GM12865 (cell line): ENCODE measurements at regions not wholly inside any gene's neighbourhood (a gene's known extent, or its start where the extent isn't known, plus 50 kb on each side); places are given as distances from the start of the nearest gene placed in this dataset.

Experiments
- DNase-seq: peaks from one replicate; pipeline ENCODE4 v3.0.0; 2010; ENCODE audit warnings: low read depth
- H3K4me3 ChIP-seq: 2 replicates; pipeline ENCODE4 v1.5.1; 2011; ENCODE audit warnings: mild to moderate bottlenecking, low read depth, low read length, control low read depth
- TF ChIP-seq, protein P1 (sequence below): IDR thresholded peaks from 2 replicates; pipeline ENCODE4 v1.5.1; 2011; ENCODE audit warnings: low read length, control low read depth, low read depth, inconsistent platforms; ENCODE audit not compliant: insufficient read depth; ENCODE audit errors: missing control alignments

DNA sequence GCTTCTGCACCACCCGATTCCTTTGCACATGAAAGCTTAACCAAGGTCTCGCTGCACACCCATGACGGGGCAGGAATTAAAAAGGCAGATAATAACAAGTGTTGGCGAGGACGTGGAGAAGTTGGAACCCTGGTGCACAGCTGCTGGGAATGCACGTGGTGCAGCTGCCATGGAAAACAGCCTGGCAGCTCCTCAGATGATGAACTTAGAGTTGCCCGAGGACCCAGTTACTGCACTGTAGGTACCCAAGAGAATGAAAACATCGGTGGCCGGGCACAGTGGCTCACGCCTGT, 211.6 kb upstream of the CIBAR2 start:
- H3K4me3 ChIP-seq, result no peak overlapping the region
- DNase-seq, result no peak
- TF ChIP-seq, protein P1, sequence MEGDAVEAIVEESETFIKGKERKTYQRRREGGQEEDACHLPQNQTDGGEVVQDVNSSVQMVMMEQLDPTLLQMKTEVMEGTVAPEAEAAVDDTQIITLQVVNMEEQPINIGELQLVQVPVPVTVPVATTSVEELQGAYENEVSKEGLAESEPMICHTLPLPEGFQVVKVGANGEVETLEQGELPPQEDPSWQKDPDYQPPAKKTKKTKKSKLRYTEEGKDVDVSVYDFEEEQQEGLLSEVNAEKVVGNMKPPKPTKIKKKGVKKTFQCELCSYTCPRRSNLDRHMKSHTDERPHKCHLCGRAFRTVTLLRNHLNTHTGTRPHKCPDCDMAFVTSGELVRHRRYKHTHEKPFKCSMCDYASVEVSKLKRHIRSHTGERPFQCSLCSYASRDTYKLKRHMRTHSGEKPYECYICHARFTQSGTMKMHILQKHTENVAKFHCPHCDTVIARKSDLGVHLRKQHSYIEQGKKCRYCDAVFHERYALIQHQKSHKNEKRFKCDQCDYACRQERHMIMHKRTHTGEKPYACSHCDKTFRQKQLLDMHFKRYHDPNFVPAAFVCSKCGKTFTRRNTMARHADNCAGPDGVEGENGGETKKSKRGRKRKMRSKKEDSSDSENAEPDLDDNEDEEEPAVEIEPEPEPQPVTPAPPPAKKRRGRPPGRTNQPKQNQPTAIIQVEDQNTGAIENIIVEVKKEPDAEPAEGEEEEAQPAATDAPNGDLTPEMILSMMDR, result no peak

DNA sequence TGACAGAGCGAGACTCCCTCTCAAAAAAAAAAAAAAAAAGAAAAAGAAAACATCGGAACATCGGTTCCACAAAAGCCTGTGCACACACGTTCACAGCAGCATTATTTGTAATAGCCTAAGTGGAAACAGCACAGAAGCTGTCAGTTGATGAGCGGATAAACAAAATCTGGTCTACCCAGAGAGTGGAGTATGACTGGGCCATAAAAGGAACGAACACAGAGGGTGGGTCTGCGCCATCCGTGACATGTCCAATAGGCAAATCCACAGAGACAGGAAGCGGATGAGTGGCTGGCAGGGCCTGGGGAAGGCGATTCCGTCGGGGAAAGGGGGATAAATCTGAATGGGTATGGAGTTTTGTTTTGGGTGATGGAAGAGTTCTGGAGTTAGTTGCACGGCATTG, 212.2 kb upstream of the CIBAR2 start:
- no peak for DNase-seq
- H3K4me3 ChIP-seq, result no peak overlapping the region
- TF ChIP-seq, protein P1, result no peak

DNA sequence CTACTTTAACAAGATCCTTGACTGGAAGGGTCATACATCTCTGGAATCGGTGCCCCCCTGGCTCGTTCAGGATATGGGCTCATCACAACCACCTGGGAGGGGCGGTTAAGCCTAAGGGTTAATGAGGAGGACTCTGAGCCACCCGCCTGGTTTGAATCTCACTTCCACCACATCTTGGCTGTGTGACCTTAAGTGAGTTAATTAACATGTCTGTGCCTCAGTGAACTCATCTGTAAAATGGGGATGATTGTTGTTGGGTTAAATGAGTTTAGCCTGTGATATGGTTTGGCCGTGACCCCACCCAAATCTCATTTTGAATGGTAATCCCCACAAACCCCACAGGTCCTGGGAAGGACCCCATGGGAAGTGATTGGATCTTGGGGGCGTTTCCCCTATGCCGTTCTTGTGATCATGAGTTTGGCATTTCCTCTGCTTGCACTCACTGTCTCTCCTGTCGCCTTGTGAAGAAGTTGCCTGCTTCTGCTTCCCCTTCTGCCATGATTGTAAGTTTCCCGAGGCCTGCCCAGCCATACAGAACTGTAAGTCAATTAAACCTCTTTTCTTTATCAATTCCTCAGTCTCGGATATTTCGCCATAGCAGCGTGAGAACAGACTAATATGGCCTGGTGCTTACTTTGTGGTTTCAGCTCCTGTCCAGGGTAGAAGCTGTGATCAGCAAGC, 214.0 kb upstream of the CIBAR2 start:
- TF ChIP-seq, protein P1, result no peak
- no peak overlapping the region for H3K4me3 ChIP-seq
- no peak for DNase-seq

DNA sequence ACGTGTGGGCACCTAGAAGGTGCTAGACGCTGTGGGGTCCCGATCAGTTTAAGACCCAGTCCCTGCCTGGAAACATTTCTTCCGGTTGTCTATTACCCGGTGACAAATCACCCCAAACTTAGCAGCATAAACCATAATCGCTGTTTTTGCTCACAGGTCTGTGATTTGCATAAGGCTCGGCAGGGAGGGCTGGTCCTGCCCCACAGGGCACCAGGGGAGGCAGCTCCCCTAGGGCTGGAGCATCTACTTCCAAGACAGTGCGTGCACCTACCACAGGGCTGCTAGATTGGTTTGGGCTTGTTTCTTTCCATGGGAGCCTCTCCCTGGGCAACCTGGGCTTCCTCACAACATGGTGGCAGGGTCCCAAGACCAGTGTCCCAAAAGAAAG, 214.5 kb upstream of the CIBAR2 start:
- no peak overlapping the region for H3K4me3 ChIP-seq
- TF ChIP-seq, protein P1, result no peak
- no peak for DNase-seq

DNA sequence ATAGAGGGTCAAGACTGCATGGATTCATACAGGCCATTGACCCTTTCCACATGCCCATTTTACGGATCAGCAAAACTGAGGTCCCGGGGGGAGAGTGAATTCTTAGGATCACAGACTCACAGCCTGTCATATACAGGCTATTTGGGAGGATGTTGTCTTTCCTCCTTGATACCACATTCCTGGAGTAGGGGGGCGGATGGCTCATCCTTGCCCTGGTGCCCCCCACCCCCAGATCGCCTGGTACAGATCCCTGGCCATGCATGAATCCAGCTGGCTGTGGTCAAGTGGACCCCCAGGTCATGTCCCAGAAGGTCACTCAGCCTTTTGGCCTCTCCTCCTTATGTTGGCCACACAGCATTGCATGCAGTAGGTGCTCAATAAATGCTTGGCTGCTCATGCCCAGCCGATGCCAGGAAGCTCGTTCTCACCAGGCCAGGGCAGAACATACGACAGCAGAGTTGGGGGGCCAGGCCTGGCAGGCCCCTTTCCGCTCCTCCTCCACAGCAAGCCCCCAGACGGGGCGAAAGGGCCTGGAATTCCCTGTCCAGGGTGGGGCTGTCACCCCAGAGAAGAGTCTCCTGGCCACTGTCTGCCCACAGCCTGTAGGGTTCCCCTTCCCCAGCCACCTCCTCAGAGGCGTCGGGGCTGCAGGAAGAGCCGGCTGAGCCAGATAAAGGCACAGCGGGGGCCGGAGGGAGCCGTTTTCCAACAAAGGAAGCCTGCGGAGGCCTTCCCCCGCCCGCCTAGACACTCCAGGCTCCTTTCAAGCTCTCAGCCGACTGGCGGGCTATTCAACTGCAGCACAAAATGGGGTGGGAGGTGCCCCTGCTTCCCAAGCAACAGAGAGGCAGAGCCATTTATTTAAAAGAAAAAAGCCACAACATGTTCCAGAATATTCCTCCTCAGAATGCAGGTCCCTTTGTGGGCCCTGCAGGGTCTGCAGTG, 215.7 kb upstream of the CIBAR2 start:
- TF ChIP-seq, protein P1, result no peak
- DNase-seq, result no peak
- no peak overlapping the region for H3K4me3 ChIP-seq

DNA sequence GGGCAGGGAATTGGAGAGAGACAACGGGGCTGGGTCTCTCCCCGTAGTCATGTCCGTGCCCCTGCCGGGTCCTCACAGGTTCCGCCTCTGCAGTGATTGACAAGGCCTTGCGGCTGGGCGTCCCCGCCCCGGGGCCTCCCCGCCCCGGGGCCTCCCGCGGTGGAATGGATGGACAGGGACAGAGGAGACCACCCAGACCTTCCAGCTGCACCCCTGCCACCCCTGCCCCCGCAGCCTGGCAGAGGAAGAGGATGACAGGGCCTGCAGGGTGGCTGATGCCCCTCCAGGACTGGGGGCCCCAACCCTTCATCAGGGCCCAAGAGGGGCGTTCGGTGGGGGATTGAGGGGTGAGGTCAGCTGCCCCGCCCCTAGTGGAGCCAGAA, 216.4 kb upstream of the CIBAR2 start:
- TF ChIP-seq, protein P1, result no peak
- H3K4me3 ChIP-seq, result no peak overlapping the region
- no peak for DNase-seq
